Activated CD4-positive, alpha-beta T cell treated with anti-CD3 and anti-CD28 coated beads, Interleukin-2, amount 50 U/mL, for 1 hour (primary cell): ENCODE measurements at regions not wholly inside any gene's neighbourhood (a gene's known extent, or its start where the extent isn't known, plus 50 kb on each side); places are given as distances from the start of the nearest gene placed in this dataset.
"Not testable (repeated sequence)": the region's sequence is repeated elsewhere in the genome, so short reads cannot be mapped to it uniquely, and the experiment has no call there.

Experiments
- DNase-seq: peaks from one replicate; pipeline ENCODE4 v3.0.0-alpha.2; 2020

- DNase-seq = not testable (repeated sequence)
Observed at GRCh38 chr4:102397056-102397455, 51.8 kb upstream of the SLC39A8 start.

GRCh38 chr4:102399021-102399420 lies 53.7 kb upstream of the SLC39A8 start:
- no peak for DNase-seq

- DNase-seq = no peak
Observed at GRCh38 chr4:102400898-102401297, 55.6 kb upstream of the SLC39A8 start.

- no peak for DNase-seq
Observed at GRCh38 chr4:102402223-102402622, 56.9 kb upstream of the SLC39A8 start.

GRCh38 chr4:102403116-102403515 lies 57.8 kb upstream of the SLC39A8 start:
- no peak for DNase-seq

GRCh38 chr4:102404431-102404969 lies 59.2 kb upstream of the SLC39A8 start:
- no peak for DNase-seq

GRCh38 chr4:102405821-102406401 lies 60.6 kb upstream of the SLC39A8 start:
- no peak for DNase-seq

GRCh38 chr4:102410884-102411283 lies 65.6 kb upstream of the SLC39A8 start:
- not testable (repeated sequence) for DNase-seq

GRCh38 chr4:102411408-102411807 lies 66.1 kb upstream of the SLC39A8 start:
- no peak for DNase-seq

GRCh38 chr4:102416765-102417164 lies 71.5 kb upstream of the SLC39A8 start:
- no peak for DNase-seq

GRCh38 chr4:102420563-102421398 lies 75.5 kb upstream of the SLC39A8 start:
- DNase-seq = no peak

GRCh38 chr4:102422843-102423242 lies 77.6 kb upstream of the SLC39A8 start:
- DNase-seq = no peak

- DNase-seq = no peak
Observed at GRCh38 chr4:102423375-102423774, 77.8 kb upstream of the NFKB1 start.

- no peak for DNase-seq
Observed at GRCh38 chr4:102427371-102427998, 73.7 kb upstream of the NFKB1 start.

GRCh38 chr4:102428122-102428521 lies 73.0 kb upstream of the NFKB1 start:
- no peak for DNase-seq

GRCh38 chr4:102429553-102429952 lies 71.6 kb upstream of the NFKB1 start:
- no peak for DNase-seq

- DNase-seq = no peak
Observed at GRCh38 chr4:102430461-102430910, 70.7 kb upstream of the NFKB1 start.

- DNase-seq = no peak
Observed at GRCh38 chr4:102431608-102431961, 69.6 kb upstream of the NFKB1 start.

GRCh38 chr4:102437111-102437510 lies 64.0 kb upstream of the NFKB1 start:
- no peak for DNase-seq

- DNase-seq = no peak
Observed at GRCh38 chr4:102438396-102439235, 62.5 kb upstream of the NFKB1 start.

GRCh38 chr4:102439236-102439614 lies 61.9 kb upstream of the NFKB1 start:
- no peak for DNase-seq

GRCh38 chr4:102439812-102440211 lies 61.3 kb upstream of the NFKB1 start:
- no peak for DNase-seq

- no peak for DNase-seq
Observed at GRCh38 chr4:102440498-102440897, 60.7 kb upstream of the NFKB1 start.
